Testis (tissue), 2 donors: ENCODE measurements at regions not wholly inside any gene's neighbourhood (a gene's known extent, or its start where the extent isn't known, plus 50 kb on each side); places are given as distances from the start of the nearest gene placed in this dataset.

Source experiments
- DNase-seq: peaks from one replicate; pipeline ENCODE4 v3.0.0-alpha.2; 2019
- H3K27ac ChIP-seq, 2 donors: fragments of 200-600 bp; sonication (generic); one replicate each; pipeline ENCODE4 v1.5.1; 2019
- H3K27me3 ChIP-seq: fragments of 200-600 bp; sonication (generic); one replicate; pipeline ENCODE4 v1.5.1; 2019
- H3K36me3 ChIP-seq: fragments of 200-600 bp; sonication (generic); one replicate; pipeline ENCODE4 v1.5.1; 2017; ENCODE audit warnings: low read depth; ENCODE audit errors: missing control alignments
- H3K4me1 ChIP-seq: fragments of 200-600 bp; sonication (generic); one replicate; pipeline ENCODE4 v1.5.1; 2019
- H3K4me3 ChIP-seq, 2 donors: fragments of 200-600 bp; sonication (generic); one replicate each; pipeline ENCODE4 v1.5.1; 2017 to 2019
- H3K9me3 ChIP-seq: fragments of 200-600 bp; sonication (generic); one replicate; pipeline ENCODE4 v1.5.1; 2017
- POLR2A ChIP-seq: fragments of 450-650 bp; IDR thresholded peaks from one replicate; pipeline ENCODE4 v1.6.1; 2017; ENCODE audit warnings: antibody characterized with exemption, mild to moderate bottlenecking, moderate library complexity
- WGBS, 2 donors: methylation state at CpG; one replicate each; pipeline ENCODE4 v1.1.5; 2018; 5-methylcytosine and 5-hydroxymethylcytosine counted together
- intact Hi-C: fragments of 100-400 bp; cut with DNase I; formaldehyde crosslinking; loops from one replicate; pipeline ENCODE4 v1.15.1; 2023; ENCODE audit warnings: low total_unique reads
- TF ChIP-seq, protein P1 (sequence below), 3 experiments: fragments of 450-650 bp in 2 of 3; fragments of 200-600 bp in 1 of 3; sonication (generic) in 1 of 3; IDR thresholded peaks; one replicate each; pipeline ENCODE4 v1.5.1; 2016 to 2019; ENCODE audit warnings: antibody characterized with exemption in 3 of 3, mild to moderate bottlenecking in 2 of 3, moderate library complexity in 1 of 3

DNA sequence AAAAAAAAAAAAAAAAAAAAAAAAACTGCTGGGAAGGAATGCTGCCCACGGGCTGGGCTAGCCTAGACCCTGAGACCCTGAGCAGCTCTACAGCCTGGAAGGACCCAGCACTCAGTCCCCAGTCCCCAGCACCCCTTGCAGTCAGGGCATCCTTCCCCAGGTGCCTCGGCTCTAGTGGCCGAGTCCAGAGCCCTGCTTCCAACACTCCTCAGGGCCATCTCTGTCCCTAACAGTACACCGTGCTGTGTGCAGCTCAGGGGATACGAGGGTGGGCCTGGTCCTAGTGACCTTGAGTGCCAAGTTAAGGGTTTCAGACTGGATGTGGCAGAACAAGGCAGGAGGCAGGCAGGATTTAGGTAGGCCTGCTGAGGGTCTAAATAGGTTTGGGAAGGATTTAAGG lies 50.2 kb upstream of the LRP8 start:
- H3K9me3 ChIP-seq = no peaks in the 10 kb centered on the region
- intact Hi-C loops = no loop called here
- H3K4me1 ChIP-seq = peaks cover 32% of the 10 kb centered on the region
- no peaks in the 10 kb centered on the region for H3K36me3 ChIP-seq
- peak; percentile 10 for DNase-seq
- no peak for TF ChIP-seq POLR2A
- TF ChIP-seq, protein P1, sequence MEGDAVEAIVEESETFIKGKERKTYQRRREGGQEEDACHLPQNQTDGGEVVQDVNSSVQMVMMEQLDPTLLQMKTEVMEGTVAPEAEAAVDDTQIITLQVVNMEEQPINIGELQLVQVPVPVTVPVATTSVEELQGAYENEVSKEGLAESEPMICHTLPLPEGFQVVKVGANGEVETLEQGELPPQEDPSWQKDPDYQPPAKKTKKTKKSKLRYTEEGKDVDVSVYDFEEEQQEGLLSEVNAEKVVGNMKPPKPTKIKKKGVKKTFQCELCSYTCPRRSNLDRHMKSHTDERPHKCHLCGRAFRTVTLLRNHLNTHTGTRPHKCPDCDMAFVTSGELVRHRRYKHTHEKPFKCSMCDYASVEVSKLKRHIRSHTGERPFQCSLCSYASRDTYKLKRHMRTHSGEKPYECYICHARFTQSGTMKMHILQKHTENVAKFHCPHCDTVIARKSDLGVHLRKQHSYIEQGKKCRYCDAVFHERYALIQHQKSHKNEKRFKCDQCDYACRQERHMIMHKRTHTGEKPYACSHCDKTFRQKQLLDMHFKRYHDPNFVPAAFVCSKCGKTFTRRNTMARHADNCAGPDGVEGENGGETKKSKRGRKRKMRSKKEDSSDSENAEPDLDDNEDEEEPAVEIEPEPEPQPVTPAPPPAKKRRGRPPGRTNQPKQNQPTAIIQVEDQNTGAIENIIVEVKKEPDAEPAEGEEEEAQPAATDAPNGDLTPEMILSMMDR (IDR thresholded peaks at IDR 0.05) = no peak
- peak overlapping the region; percentile 27 to 28 for H3K27ac ChIP-seq
- no peaks in the 10 kb centered on the region for H3K27me3 ChIP-seq
- WGBS, 2 donors = 64% methylated on average over 3 to 5 of the region's 5 CpGs
- no peak overlapping the region for H3K4me3 ChIP-seq

DNA sequence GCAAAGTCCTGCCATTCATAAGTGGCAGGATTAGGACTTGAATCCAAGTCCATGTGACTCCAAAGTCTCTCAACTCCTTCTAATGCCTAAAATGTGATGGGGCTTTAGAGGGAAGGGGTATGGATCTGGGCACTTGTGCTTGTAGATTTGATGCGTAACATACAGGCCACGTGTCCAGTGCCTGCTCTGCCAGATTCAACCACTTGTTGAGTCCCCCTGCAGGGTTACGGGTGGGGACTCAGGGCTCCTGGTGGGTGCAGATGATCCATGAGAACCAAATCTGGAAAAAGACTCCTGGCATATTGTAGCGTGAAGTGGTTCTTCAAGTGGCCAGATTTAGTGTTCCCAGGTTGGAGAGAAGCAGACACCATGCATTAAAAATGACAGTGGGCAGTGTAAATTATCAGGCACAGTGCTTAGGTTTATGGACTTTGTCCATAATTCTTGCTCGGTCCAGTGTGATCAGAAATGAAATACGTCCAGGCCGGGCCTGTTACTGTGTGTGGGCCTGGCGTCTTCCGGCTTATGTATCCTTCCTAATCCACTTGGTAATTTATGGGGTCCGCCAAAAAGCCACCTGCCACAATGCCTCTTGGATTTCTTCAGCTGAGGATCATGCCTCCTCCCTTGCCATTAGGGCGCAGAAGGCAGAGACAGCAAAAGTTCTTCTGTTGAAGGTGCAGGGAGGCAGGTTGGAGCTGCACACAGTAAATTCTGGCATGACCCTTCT lies 51.2 kb upstream of the LRP8 start:
- peaks cover 32% of the 10 kb centered on the region for H3K4me1 ChIP-seq
- no peaks in the 10 kb centered on the region for H3K27me3 ChIP-seq
- WGBS, 2 donors = 80% methylated on average over 11 of the region's 11 CpGs
- H3K4me3 ChIP-seq = no peak overlapping the region
- no peaks in the 10 kb centered on the region for H3K36me3 ChIP-seq
- intact Hi-C loops = no loop called here
- peak; percentile 7 for DNase-seq
- no peaks in the 10 kb centered on the region for H3K9me3 ChIP-seq
- TF ChIP-seq, protein P1 (IDR thresholded peaks at IDR 0.05) = no peak
- no peak for TF ChIP-seq POLR2A
- H3K27ac ChIP-seq = peak overlapping the region; percentile 27 to 28

DNA sequence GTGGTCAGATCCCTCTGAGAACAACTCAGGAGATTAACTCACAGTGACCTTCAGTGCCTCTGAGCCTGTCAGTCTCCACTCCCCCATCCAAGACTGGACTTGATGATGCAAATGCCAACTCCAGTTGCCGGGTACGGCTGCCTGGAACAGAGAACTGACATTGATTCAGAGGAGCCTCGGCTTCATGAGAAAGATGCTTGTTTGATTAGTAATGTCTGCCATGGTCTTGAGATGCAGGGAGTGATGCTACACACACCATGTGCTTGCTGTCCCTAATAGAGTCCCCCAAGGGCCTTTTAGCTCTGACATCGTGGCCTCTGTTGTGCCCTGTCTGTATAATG lies 51.8 kb upstream of the LRP8 start:
- H3K27me3 ChIP-seq = no peaks in the 10 kb centered on the region
- TF ChIP-seq, protein P1 (IDR thresholded peaks at IDR 0.05) = no peak
- TF ChIP-seq POLR2A = no peak
- DNase-seq = peak; percentile 93
- peaks cover 32% of the 10 kb centered on the region for H3K4me1 ChIP-seq
- intact Hi-C loops = no loop called here
- H3K27ac ChIP-seq = no peak overlapping the region
- H3K4me3 ChIP-seq = no peak overlapping the region
- H3K36me3 ChIP-seq = no peaks in the 10 kb centered on the region
- WGBS, 2 donors = 61 to 68% methylated on average over 3 to 4 of the region's 4 CpGs
- no peaks in the 10 kb centered on the region for H3K9me3 ChIP-seq

DNA sequence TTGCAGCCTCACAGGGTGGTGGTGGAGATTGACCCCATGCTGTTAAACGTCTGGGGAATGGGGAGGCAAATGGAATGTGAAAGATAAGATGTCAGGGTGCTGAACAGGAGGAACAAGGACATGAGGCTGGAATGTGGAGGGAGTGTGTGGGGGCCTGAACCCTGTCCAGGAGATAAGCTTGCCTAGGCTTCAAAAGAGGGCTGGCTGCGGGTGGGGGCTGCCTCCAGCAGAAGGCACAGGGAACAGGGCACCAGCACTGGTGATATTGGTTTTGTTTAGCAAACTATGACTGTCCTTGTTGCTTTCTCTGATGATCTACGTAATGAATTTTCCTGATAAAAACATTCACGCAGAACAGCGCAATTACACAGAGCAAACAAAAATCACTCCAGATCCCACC lies 52.4 kb upstream of the LRP8 start:
- Histone ChIP-seq H3K9me3 (no peaks in the 10 kb centered on the region), H3K27ac (no peak overlapping the region), H3K27me3 (no peaks in the 10 kb centered on the region), H3K36me3 (no peaks in the 10 kb centered on the region), H3K4me3 (no peak overlapping the region), H3K4me1 (peaks cover 32% of the 10 kb centered on the region)
- DNase-seq = peak; percentile 95
- intact Hi-C loops = no loop called here
- TF ChIP-seq, protein P1 (IDR thresholded peaks at IDR 0.05) = no peak
- no peak for TF ChIP-seq POLR2A
- 58 to 62% methylated on average over 5 of the region's 5 CpGs for WGBS, 2 donors

GRCh38 chr1:53381790-53382401 lies 54.0 kb upstream of the LRP8 start:
- no peaks in the 10 kb centered on the region for H3K36me3 ChIP-seq
- H3K4me1 ChIP-seq = peaks cover 21% of the 10 kb centered on the region
- no peak for DNase-seq
- WGBS, 2 donors = 68 to 76% methylated on average over 8 of the region's 8 CpGs
- TF ChIP-seq POLR2A = no peak
- intact Hi-C loops = no loop called here
- no peak overlapping the region for H3K4me3 ChIP-seq
- H3K9me3 ChIP-seq = no peaks in the 10 kb centered on the region
- H3K27ac ChIP-seq = peak overlapping the region in 1 of 2 donors; percentile 63
- H3K27me3 ChIP-seq = no peaks in the 10 kb centered on the region
